AG10803 (cell line): ENCODE measurements at regions not wholly inside any gene's neighbourhood (a gene's known extent, or its start where the extent isn't known, plus 50 kb on each side); places are given as distances from the start of the nearest gene placed in this dataset.

Experiments
- DNase-seq: peaks from one replicate; pipeline ENCODE4 v3.0.0; 2010; ENCODE audit warnings: low read depth
- H3K4me3 ChIP-seq: 2 replicates; pipeline ENCODE4 v1.5.1; 2011; ENCODE audit warnings: mild to moderate bottlenecking, low read length, control low read depth
- CTCF ChIP-seq: conservative IDR thresholded peaks from 2 replicates; pipeline ENCODE4 v1.5.1; 2011; ENCODE audit warnings: mild to moderate bottlenecking, low read length, control low read depth, inconsistent platforms

- DNase-seq = no peak
- TF ChIP-seq CTCF = no peak
- H3K4me3 ChIP-seq = no peak overlapping the region
Measured at GRCh38 chr20:4306206-4306605, 57.1 kb upstream of the ADRA1D start.

- TF ChIP-seq CTCF = no peak
- no peak overlapping the region for H3K4me3 ChIP-seq
- DNase-seq = no peak
Measured at GRCh38 chr20:4305091-4305490, 56.0 kb upstream of the ADRA1D start.

GRCh38 chr20:4304601-4305000, 55.5 kb upstream of the ADRA1D start:
- DNase-seq = no peak
- no peak for TF ChIP-seq CTCF
- H3K4me3 ChIP-seq = no peak overlapping the region

GRCh38 chr20:4303136-4303535, 54.0 kb upstream of the ADRA1D start:
- TF ChIP-seq CTCF = no peak
- no peak for DNase-seq
- H3K4me3 ChIP-seq = no peak overlapping the region

GRCh38 chr20:4300921-4301320, 51.8 kb upstream of the ADRA1D start:
- no peak for DNase-seq
- TF ChIP-seq CTCF = no peak

GRCh38 chr20:4300401-4300800, 51.3 kb upstream of the ADRA1D start:
- no peak for DNase-seq
- no peak overlapping the region for H3K4me3 ChIP-seq
- no peak for TF ChIP-seq CTCF

More at GRCh38 chr20:4300921-4301320, 51.8 kb upstream of the ADRA1D start:
- H3K4me3 ChIP-seq = no peak overlapping the region

GRCh38 chr20:4299773-4300172, 50.7 kb upstream of the ADRA1D start:
- no peak for TF ChIP-seq CTCF
- peak; percentile 79 for DNase-seq
- H3K4me3 ChIP-seq = no peak overlapping the region
